ENCODE measurements at regions not wholly inside any gene's neighbourhood (a gene's known extent, or its start where the extent isn't known, plus 50 kb on each side); places are given as distances from the start of the nearest gene placed in this dataset.

DNA sequence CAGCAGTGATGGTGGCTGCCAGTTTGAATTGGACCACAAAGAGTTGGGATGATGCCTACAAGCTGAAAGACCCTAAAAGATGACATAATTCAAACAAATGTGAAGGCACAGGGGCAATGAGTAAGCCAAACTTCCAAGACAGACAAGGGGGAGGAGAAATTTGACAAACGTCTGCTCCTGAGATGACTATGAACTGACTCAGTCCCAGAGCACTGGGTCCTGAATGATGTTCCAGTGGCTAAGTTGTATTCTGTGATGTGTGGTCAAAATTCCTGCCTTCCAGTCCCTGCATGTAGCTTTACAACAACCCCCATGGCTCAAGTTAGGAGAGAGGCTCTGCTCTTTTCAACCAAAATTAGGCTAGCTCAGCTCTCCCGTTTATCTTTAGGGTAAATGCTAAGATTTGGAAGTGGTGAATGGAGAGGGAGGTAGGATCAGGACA, 86.1 kb upstream of the SIRPA start:
- H4K20me1 ChIP-seq (ENCODE audit: control insufficient read depth, extremely low read depth, insufficient read depth, low read length), result no peaks in the 10 kb centered on the region
- H3K27ac ChIP-seq (ENCODE audit: insufficient read depth, low read length), result peak overlapping the region; percentile 81
- no peaks in the 10 kb centered on the region for H3K9me3 ChIP-seq (ENCODE audit: control insufficient read depth, insufficient read depth, low read depth, low read length)
- no peaks in the 10 kb centered on the region for H3K79me2 ChIP-seq (ENCODE audit: control insufficient read depth, insufficient read depth, low read length)
- no peak for TF ChIP-seq CTCF (conservative IDR thresholded peaks at IDR 0.05 in 1 of 2, IDR thresholded peaks at IDR 0.05 in 1 of 2; ENCODE audit: low read depth in 1 of 2, low read length in 2 of 2)
- TF ChIP-seq EZH2 (IDR thresholded peaks at IDR 0.05; ENCODE audit: low read length, missing control alignments), result no peak
- no peak overlapping the region for H2AFZ ChIP-seq (ENCODE audit: low read length)
- H3K36me3 ChIP-seq (ENCODE audit: control insufficient read depth, insufficient read depth, low read length), result no peaks in the 10 kb centered on the region
- H3K4me1 ChIP-seq (ENCODE audit: control insufficient read depth, extremely low read depth, insufficient read depth, low read length), result peaks cover 41% of the 10 kb centered on the region
- H3K4me2 ChIP-seq (ENCODE audit: extremely low read depth, insufficient read depth, low read length), result peak overlapping the region; percentile 1
- no peaks in the 10 kb centered on the region for H3K27me3 ChIP-seq (ENCODE audit: control insufficient read depth, insufficient read depth, low read length)
- no peak overlapping the region for H3K4me3 ChIP-seq (replicated peaks in 1 of 4; ENCODE audit: control extremely low read depth in 1 of 4, insufficient read depth in 1 of 4, low read depth in 3 of 4, low read length in 4 of 4)
- H3K9ac ChIP-seq (ENCODE audit: insufficient read depth, low read length), result no peak overlapping the region
- DNase-seq (ENCODE audit: low read depth in 2 of 2), result peak; percentile 60 to 96

GRCh38 chr20:1808101-1808500, 87.1 kb upstream of the SIRPA start:
- Histone ChIP-seq H3K36me3 (ENCODE audit: control insufficient read depth, insufficient read depth, low read length) (no peaks in the 10 kb centered on the region), H3K4me2 (ENCODE audit: extremely low read depth, insufficient read depth, low read length) (no peak overlapping the region), H3K9ac (ENCODE audit: insufficient read depth, low read length) (no peak overlapping the region), H2AFZ (ENCODE audit: low read length) (no peak overlapping the region), H3K27ac (ENCODE audit: insufficient read depth, low read length) (no peak overlapping the region), H3K9me3 (ENCODE audit: control insufficient read depth, insufficient read depth, low read depth, low read length) (no peaks in the 10 kb centered on the region), H4K20me1 (ENCODE audit: control insufficient read depth, extremely low read depth, insufficient read depth, low read length) (no peaks in the 10 kb centered on the region), H3K4me1 (ENCODE audit: control insufficient read depth, extremely low read depth, insufficient read depth, low read length) (peaks cover 34% of the 10 kb centered on the region), H3K79me2 (ENCODE audit: control insufficient read depth, insufficient read depth, low read length) (no peaks in the 10 kb centered on the region), H3K4me3 (replicated peaks in 1 of 4; ENCODE audit: control extremely low read depth in 1 of 4, insufficient read depth in 1 of 4, low read depth in 3 of 4, low read length in 4 of 4) (no peak overlapping the region), H3K27me3 (ENCODE audit: control insufficient read depth, insufficient read depth, low read length) (no peaks in the 10 kb centered on the region)
- TF ChIP-seq EZH2 (IDR thresholded peaks at IDR 0.05; ENCODE audit: low read length, missing control alignments) (no peak), CTCF (conservative IDR thresholded peaks at IDR 0.05 in 1 of 2, IDR thresholded peaks at IDR 0.05 in 1 of 2; ENCODE audit: low read depth in 1 of 2, low read length in 2 of 2) (no peak)
- DNase-seq (ENCODE audit: low read depth in 2 of 2), result no peak

DNA sequence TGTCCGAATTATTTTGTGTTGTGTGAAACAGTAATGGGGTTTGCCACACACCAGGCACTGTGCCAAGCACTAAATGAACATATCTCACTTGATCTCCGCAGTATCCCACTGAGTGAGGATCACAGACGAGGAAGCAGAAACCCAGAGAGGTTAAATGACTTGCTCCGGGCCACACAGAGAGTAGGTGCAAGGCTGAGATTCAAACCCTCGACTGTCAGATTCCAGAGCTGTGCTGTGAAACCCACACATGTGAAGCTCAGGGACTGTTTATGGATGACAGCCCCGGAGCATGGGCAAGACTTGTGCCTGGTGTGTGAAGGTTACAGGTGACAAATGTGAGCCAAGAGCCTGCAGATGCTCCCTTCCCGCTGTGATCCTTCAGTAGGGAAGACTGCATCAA, 87.8 kb upstream of the SIRPA start:
- no peak overlapping the region for H2AFZ ChIP-seq (ENCODE audit: low read length)
- H3K4me3 ChIP-seq (replicated peaks in 1 of 4; ENCODE audit: control extremely low read depth in 1 of 4, insufficient read depth in 1 of 4, low read depth in 3 of 4, low read length in 4 of 4), result no peak overlapping the region
- H3K4me2 ChIP-seq (ENCODE audit: extremely low read depth, insufficient read depth, low read length), result no peak overlapping the region
- no peaks in the 10 kb centered on the region for H3K27me3 ChIP-seq (ENCODE audit: control insufficient read depth, insufficient read depth, low read length)
- peaks cover 38% of the 10 kb centered on the region for H3K4me1 ChIP-seq (ENCODE audit: control insufficient read depth, extremely low read depth, insufficient read depth, low read length)
- H3K27ac ChIP-seq (ENCODE audit: insufficient read depth, low read length), result no peak overlapping the region
- no peaks in the 10 kb centered on the region for H3K79me2 ChIP-seq (ENCODE audit: control insufficient read depth, insufficient read depth, low read length)
- DNase-seq (ENCODE audit: low read depth in 2 of 2), result no peak
- H3K36me3 ChIP-seq (ENCODE audit: control insufficient read depth, insufficient read depth, low read length), result no peaks in the 10 kb centered on the region
- H4K20me1 ChIP-seq (ENCODE audit: control insufficient read depth, extremely low read depth, insufficient read depth, low read length), result no peaks in the 10 kb centered on the region
- H3K9ac ChIP-seq (ENCODE audit: insufficient read depth, low read length), result no peak overlapping the region
- no peaks in the 10 kb centered on the region for H3K9me3 ChIP-seq (ENCODE audit: control insufficient read depth, insufficient read depth, low read depth, low read length)
- no peak for TF ChIP-seq EZH2 (IDR thresholded peaks at IDR 0.05; ENCODE audit: low read length, missing control alignments)
- TF ChIP-seq CTCF (conservative IDR thresholded peaks at IDR 0.05 in 1 of 2, IDR thresholded peaks at IDR 0.05 in 1 of 2; ENCODE audit: low read depth in 1 of 2, low read length in 2 of 2), result no peak

Measured in fibroblast of lung (primary cell).